SK-N-SH (cell line): ENCODE measurements at regions not wholly inside any gene's neighbourhood (a gene's known extent, or its start where the extent isn't known, plus 50 kb on each side); places are given as distances from the start of the nearest gene placed in this dataset.

Source experiments
- CHD2 ChIP-seq: fragments of 150-350 bp; IDR thresholded peaks from 2 replicates; pipeline ENCODE4 v1.6.1; 2018; ENCODE audit warnings: low read length; ENCODE audit not compliant: partially characterized antibody
- ELF1 ChIP-seq: IDR thresholded peaks from 2 replicates; pipeline ENCODE4 v1.4.0; 2012
- EP300 ChIP-seq, 2 experiments: IDR thresholded peaks; 2 replicates each; pipeline versions ENCODE4 v1.4.0 to v1.6.1; 2012; ENCODE audit warnings: borderline replicate concordance in 1 of 2, low read depth in 1 of 2, low read length in 1 of 2
- FOXM1 ChIP-seq: IDR thresholded peaks from 2 replicates; pipeline ENCODE4 v1.4.0; 2012; ENCODE audit warnings: low read depth, mild to moderate bottlenecking
- GATA2 ChIP-seq: sonication (generic); formaldehyde crosslinking; IDR thresholded peaks from 2 replicates; pipeline ENCODE4 v1.5.0; 2020; ENCODE audit warnings: mild to moderate bottlenecking, missing genetic modification reagents
- IRF3 ChIP-seq: fragments of 150-350 bp; IDR thresholded peaks from 2 replicates; pipeline ENCODE4 v1.6.1; 2016; ENCODE audit warnings: mild to moderate bottlenecking, low read depth, low read length
- MXI1 ChIP-seq: IDR thresholded peaks from 2 replicates; pipeline ENCODE4 v1.6.1; 2012; ENCODE audit warnings: mild to moderate bottlenecking, low read depth, low read length, improper control_type of control experiment
- NRF1 ChIP-seq: IDR thresholded peaks from 2 replicates; pipeline ENCODE4 v1.6.1; 2012; ENCODE audit warnings: low read depth, mild to moderate bottlenecking, low read length
- POLR2AphosphoS5 ChIP-seq: IDR thresholded peaks from 2 replicates; pipeline ENCODE4 v1.6.1; 2012; ENCODE audit warnings: low read depth, low read length
- RXRA ChIP-seq: IDR thresholded peaks from 2 replicates; pipeline ENCODE4 v1.4.0; 2012; ENCODE audit warnings: low read depth, mild to moderate bottlenecking, borderline replicate concordance
- SMC3 ChIP-seq: IDR thresholded peaks from 2 replicates; pipeline ENCODE4 v1.6.1; 2012; ENCODE audit warnings: low read depth, low read length, improper control_type of control experiment
- TEAD4 ChIP-seq: IDR thresholded peaks from 2 replicates; pipeline ENCODE4 v1.4.0; 2012; ENCODE audit warnings: mild to moderate bottlenecking, borderline replicate concordance; ENCODE audit not compliant: insufficient read depth
- TF ChIP-seq, protein P1 (sequence below): fragments of 200-600 bp; sonication (generic); IDR thresholded peaks from 2 replicates; pipeline ENCODE4 v1.6.1; 2017; ENCODE audit warnings: antibody characterized with exemption, mild to moderate bottlenecking, moderate library complexity

GRCh38 chr2:89837962-89838625, 1146.6 kb downstream of the RPIA start:
- TF ChIP-seq FOXM1 (no peak), IRF3 (no peak), NRF1 (no peak), MXI1 (no peak), GATA2 (no peak), ELF1 (no peak), RXRA (no peak), EP300 (IDR thresholded peaks at IDR 0.05; ENCODE audit: borderline replicate concordance in 1 of 2, low read depth in 1 of 2, low read length in 1 of 2) (no peak), POLR2AphosphoS5 (no peak), CHD2 (no peak), SMC3 (no peak), TEAD4 (no peak)
- TF ChIP-seq, protein P1, sequence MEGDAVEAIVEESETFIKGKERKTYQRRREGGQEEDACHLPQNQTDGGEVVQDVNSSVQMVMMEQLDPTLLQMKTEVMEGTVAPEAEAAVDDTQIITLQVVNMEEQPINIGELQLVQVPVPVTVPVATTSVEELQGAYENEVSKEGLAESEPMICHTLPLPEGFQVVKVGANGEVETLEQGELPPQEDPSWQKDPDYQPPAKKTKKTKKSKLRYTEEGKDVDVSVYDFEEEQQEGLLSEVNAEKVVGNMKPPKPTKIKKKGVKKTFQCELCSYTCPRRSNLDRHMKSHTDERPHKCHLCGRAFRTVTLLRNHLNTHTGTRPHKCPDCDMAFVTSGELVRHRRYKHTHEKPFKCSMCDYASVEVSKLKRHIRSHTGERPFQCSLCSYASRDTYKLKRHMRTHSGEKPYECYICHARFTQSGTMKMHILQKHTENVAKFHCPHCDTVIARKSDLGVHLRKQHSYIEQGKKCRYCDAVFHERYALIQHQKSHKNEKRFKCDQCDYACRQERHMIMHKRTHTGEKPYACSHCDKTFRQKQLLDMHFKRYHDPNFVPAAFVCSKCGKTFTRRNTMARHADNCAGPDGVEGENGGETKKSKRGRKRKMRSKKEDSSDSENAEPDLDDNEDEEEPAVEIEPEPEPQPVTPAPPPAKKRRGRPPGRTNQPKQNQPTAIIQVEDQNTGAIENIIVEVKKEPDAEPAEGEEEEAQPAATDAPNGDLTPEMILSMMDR, result no peak
